Activated T-cell treated with anti-CD3 and anti-CD28 coated beads, Interleukin-2, amount 50 U/mL, for 72 hours (primary cell): ENCODE measurements at regions not wholly inside any gene's neighbourhood (a gene's known extent, or its start where the extent isn't known, plus 50 kb on each side); places are given as distances from the start of the nearest gene placed in this dataset.
"Not testable (repeated sequence)": the region's sequence is repeated elsewhere in the genome, so short reads cannot be mapped to it uniquely, and the experiment has no call there.

ENCODE experiments used
- ATAC-seq, 2 donors: fragments of 150-1000 bp; cut with Tn5 transposase; replicated peaks in 1 of 2; 2 replicates each; pipeline ENCODE4 v1.10.0; 2021; ENCODE audit warnings: moderate library complexity in 2 of 2, mild to moderate bottlenecking in 1 of 2
- DNase-seq, 2 donors: peaks; one replicate each; pipeline ENCODE4 v3.0.0; 2021 to 2022; ENCODE audit warnings: mixed read lengths in 1 of 2
- H3K27ac Mint-ChIP-seq: one replicate; pipeline ENCODE4 v1.8.0; 2022; ENCODE audit warnings: mild to moderate bottlenecking, moderate library complexity, mixed read lengths
- H3K27me3 Mint-ChIP-seq: one replicate; pipeline ENCODE4 v1.8.0; 2022; ENCODE audit warnings: low read depth, mixed read lengths
- H3K36me3 Mint-ChIP-seq, 2 donors: one replicate each; pipeline ENCODE4 v1.8.0; 2022; ENCODE audit warnings: mixed read lengths in 2 of 2, mild to moderate bottlenecking in 1 of 2; ENCODE audit not compliant: insufficient read depth in 2 of 2
- H3K4me1 Mint-ChIP-seq: one replicate; pipeline ENCODE4 v1.8.0; 2022; ENCODE audit warnings: low read depth, mixed read lengths
- H3K4me3 Mint-ChIP-seq, 2 donors: one replicate each; pipeline ENCODE4 v1.8.0; 2022; ENCODE audit warnings: mild to moderate bottlenecking in 2 of 2, mixed read lengths in 2 of 2, moderate library complexity in 2 of 2
- H3K9me3 Mint-ChIP-seq, 2 donors: one replicate each; pipeline ENCODE4 v1.8.0; 2022; ENCODE audit warnings: mixed read lengths in 2 of 2

DNA sequence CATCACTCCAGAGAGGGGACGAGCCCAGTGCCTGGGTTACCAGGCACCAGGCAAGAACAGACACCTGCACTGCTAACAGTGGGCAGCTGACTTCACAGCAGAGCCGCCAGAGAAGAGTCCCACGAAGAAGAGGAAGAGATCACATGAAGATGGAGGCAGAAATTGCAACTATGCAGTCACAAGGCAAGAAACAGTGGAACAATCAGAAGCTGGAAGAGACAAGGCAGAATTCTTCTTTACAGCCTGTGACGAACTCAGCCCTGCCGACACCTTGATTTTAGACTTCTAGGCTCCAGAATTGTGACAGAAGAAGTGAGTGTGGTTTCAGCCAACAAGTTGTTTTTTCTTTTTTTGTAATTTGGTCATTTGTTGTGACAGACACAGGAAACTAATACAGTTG lies 59.2 kb downstream of the IL12A start:
- H3K36me3 Mint-ChIP-seq: peaks cover 0 to under 1% of the 10 kb centered on the region in 2 donors
- H3K4me3 Mint-ChIP-seq: no peak overlapping the region
- H3K4me1 Mint-ChIP-seq: no peaks in the 10 kb centered on the region
- H3K27me3 Mint-ChIP-seq: no peaks in the 10 kb centered on the region
- DNase-seq (no peak), ATAC-seq (no peak)
- H3K9me3 Mint-ChIP-seq: peaks cover 2% of the 10 kb centered on the region in 2 donors
- H3K27ac Mint-ChIP-seq: no peak overlapping the region

DNA sequence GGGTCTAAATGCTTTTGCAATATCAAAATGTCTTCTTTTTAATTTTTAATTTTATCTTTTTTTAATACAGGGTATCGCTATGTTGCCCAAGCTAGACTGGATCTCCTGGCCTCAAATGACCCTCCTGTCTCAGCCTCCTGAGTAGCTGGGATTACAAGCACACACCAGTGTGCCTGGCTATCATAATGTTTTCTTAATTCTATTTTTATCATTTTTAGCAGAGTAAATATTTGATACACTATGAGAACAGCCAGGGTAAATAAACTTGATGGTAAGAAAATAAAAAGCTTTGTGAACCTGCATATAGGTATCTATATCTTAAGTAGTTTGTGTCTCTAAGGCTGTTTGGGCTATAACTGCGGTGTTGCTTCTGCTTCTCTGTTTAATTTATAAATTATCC lies 60.4 kb downstream of the IL12A start:
- H3K27me3 Mint-ChIP-seq: no peaks in the 10 kb centered on the region
- no peak for DNase-seq
- no peaks in the 10 kb centered on the region for H3K9me3 Mint-ChIP-seq
- peak overlapping the region; percentile 33 for H3K27ac Mint-ChIP-seq
- H3K4me3 Mint-ChIP-seq: no peak overlapping the region
- no peaks in the 10 kb centered on the region for H3K4me1 Mint-ChIP-seq
- H3K36me3 Mint-ChIP-seq: no peaks in the 10 kb centered on the region
- no peak for ATAC-seq

DNA sequence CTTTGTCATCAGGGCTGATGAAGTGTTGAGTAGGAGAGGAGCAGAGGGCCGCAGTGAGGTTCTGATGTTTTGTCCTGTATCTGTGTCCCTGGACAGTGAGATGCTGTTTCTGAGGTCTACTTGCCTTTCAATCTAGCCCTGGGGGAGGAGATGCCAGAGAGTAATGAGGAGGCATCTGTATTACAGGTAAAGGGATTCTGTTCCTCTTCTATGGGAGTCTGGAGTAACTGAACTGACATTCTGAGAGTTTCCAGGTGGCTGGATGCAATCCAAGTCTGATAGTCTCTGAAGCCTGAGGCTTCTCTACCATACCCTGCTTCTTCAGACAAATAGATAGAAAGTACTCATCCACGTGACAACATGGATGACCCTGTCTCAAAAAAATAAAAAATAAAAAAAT lies 60.9 kb downstream of the IL12A start:
- no peak for DNase-seq
- no peak for ATAC-seq
- H3K36me3 Mint-ChIP-seq: no peaks in the 10 kb centered on the region
- no peak overlapping the region for H3K4me3 Mint-ChIP-seq
- no peak overlapping the region for H3K27ac Mint-ChIP-seq
- H3K9me3 Mint-ChIP-seq: no peaks in the 10 kb centered on the region
- no peaks in the 10 kb centered on the region for H3K4me1 Mint-ChIP-seq
- no peaks in the 10 kb centered on the region for H3K27me3 Mint-ChIP-seq

DNA sequence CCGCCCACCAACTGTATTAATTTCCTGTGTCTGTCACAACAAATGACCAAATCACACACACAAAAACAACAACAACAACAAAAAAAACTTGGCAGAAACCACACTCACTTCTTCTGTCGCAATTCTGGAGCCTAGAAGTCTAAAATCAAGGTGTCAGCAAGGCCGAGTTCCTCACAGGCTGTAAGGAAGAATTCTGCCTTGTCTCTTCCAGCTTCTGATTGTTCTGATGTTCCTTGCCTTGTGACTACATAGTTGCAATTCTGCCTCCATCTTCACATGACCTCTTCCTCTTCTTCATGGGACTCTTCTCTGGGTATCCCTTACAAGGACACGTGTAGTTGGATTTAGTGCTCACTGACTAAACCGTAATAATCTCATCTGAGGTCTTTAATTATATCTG lies 61.4 kb downstream of the IL12A start:
- DNase-seq: no peak
- H3K4me3 Mint-ChIP-seq: no peak overlapping the region

DNA sequence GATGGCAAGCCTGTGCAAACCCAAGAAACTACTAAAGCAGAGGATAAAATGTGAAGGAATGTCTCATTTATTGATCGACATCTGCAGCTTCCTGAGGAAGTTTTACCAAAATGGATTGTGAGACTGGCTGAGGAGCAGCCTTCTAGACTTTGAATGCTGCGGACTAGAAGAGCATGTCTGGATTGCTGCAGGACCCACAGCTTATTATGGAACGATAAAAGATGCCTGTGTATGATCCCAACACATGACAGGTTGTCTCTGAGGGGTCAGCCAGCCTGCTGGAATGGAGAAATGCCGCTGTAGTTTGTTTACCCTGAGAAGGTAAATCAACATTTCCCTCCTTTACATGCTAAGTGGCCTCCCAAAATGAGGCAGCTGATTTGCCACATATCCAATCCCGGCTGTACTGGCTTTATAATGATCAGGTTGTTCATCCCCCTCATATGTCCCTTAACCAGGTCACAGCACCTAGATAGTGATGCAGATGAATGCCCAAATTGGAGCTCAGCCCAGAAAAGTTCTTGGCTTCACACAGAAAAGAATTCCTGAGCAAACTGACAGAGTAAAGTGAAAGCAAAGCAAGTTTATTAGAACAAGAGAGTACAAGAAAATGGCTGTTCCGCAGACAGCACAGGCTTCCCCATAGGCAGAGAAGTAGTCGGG lies 63.9 kb downstream of the IL12A start:
- Mint-ChIP-seq H3K4me1 (no peaks in the 10 kb centered on the region), H3K27ac (no peak overlapping the region), H3K36me3 (no peaks in the 10 kb centered on the region), H3K27me3 (no peaks in the 10 kb centered on the region), H3K4me3 (no peak overlapping the region), H3K9me3 (no peaks in the 10 kb centered on the region)
- DNase-seq (no peak), ATAC-seq (no peak)

More for the DNA sequence above, 61.4 kb downstream of the IL12A start:
- ATAC-seq: no peak
- no peaks in the 10 kb centered on the region for H3K27me3 Mint-ChIP-seq
- H3K9me3 Mint-ChIP-seq: no peaks in the 10 kb centered on the region
- H3K27ac Mint-ChIP-seq: no peak overlapping the region
- H3K36me3 Mint-ChIP-seq: no peaks in the 10 kb centered on the region
- no peaks in the 10 kb centered on the region for H3K4me1 Mint-ChIP-seq

DNA sequence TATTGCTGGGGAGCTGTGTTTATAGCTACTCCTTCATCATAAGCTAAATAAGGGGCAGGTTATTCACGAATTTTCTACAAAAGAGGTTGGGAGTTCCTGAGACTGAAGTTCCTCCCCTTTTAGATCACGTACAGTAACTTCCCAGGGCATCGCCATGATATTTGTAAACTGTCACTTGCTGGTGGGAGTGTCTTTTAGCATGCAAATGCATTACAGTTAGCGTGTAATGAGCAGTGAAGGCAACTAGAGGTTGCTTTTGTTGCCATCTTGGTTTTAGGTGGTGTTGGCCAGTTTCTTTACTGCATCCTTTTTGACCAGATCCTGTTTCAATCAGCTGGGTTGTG lies 64.4 kb downstream of the IL12A start:
- H3K4me1 Mint-ChIP-seq: no peaks in the 10 kb centered on the region
- no peaks in the 10 kb centered on the region for H3K9me3 Mint-ChIP-seq
- H3K27ac Mint-ChIP-seq: no peak overlapping the region
- no peaks in the 10 kb centered on the region for H3K27me3 Mint-ChIP-seq
- DNase-seq (no peak), ATAC-seq (no peak)
- no peaks in the 10 kb centered on the region for H3K36me3 Mint-ChIP-seq
- no peak overlapping the region for H3K4me3 Mint-ChIP-seq

DNA sequence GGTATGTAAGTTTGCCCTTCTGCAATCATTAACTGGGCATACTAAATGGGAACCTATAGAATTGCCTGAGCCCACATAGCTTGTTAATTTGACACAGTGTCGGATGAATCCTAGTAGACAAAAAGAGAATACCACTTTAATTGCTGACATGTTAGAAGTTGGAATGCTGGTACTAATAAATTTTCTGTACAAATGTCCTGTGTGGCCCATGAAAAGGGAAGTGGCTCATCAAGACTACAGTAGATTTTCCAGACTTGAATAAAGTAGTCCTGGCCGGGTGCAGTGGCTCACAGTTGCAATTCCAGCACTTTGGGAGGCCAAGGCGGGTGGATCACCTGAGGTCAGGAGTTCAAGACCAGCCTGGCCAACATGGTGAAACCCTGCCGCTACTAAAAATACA lies 66.2 kb downstream of the IL12A start:
- not testable (repeated sequence) for DNase-seq, H3K27me3 Mint-ChIP-seq, H3K4me3 Mint-ChIP-seq, H3K27ac Mint-ChIP-seq, H3K36me3 Mint-ChIP-seq, H3K4me1 Mint-ChIP-seq, ATAC-seq, H3K9me3 Mint-ChIP-seq

DNA sequence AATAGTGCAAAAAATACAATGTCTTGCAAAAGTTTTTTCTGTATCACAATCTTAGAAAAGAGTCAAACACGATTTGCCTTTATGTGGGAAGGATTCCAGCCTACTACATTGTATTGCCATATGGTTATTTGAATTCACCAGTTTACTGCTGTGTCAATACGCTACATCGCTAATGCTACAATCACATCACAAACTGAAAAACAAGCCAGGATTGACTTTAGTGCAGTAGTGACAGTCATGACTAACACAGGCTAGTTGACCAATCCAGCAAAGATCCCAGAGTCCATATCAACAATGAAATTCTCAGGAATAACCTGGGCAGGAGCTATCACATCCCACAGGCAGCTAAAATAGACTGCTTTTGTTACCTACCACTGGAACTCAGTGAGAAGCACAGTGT lies 67.0 kb downstream of the IL12A start:
- Mint-ChIP-seq H3K9me3 (no peaks in the 10 kb centered on the region), H3K27ac (no peak overlapping the region), H3K27me3 (no peaks in the 10 kb centered on the region), H3K4me1 (no peaks in the 10 kb centered on the region), H3K4me3 (no peak overlapping the region), H3K36me3 (no peaks in the 10 kb centered on the region)
- ATAC-seq (no peak), DNase-seq (no peak)

DNA sequence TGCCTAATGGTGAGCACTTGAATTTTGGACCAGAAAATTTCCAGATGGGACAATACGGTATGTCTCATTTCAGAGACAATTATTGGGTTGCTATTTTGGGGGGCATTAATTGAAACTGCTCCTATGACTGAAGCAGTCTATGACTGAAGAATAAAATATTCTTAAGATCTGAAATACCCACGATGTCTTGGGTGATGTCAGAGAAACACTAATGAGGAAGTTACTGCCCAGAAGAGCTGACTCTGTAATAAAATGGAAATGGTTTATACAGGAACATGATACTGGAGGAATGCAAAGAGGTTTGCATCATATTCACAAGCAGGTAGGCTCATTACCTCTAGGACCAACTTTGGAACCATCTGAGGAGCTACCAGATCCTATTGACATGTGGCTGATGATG lies 68.7 kb downstream of the IL12A start:
- ATAC-seq: no peak
- no peak overlapping the region for H3K4me3 Mint-ChIP-seq
- H3K36me3 Mint-ChIP-seq: no peaks in the 10 kb centered on the region
- H3K27me3 Mint-ChIP-seq: no peaks in the 10 kb centered on the region
- peaks cover 6% of the 10 kb centered on the region for H3K4me1 Mint-ChIP-seq
- peaks cover 2% of the 10 kb centered on the region in 2 donors for H3K9me3 Mint-ChIP-seq
- no peak for DNase-seq
- H3K27ac Mint-ChIP-seq: no peak overlapping the region

DNA sequence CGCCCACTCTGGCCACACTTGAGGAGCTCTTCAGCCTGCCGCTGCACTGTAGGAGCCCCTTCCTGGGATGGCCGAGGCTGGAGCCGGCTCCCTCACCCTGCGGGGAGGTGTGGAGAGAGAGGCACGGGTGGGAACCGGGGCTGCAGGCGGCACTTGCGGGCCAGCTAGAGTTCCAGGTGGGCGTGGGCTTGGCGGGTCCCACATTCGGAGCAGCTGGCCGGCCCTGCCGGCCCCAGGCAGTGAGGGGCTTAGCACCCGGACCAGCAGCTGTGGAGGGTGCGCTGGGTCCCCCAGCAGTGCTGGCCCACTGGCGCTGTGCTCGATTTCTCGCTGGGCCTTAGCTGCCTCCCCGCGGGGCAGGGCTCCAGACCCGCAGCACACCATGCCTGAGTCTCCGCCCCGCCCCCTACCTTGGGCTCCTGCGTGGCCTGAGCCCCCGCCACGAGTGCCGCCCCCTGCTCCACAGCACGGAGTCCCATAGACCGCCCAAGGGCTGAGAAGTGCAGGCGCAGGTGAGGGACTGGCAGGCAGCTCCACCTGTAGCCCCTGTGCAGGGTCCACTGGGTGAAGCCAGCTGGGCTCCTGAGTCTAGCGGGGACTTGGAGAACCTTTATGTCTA lies 71.9 kb downstream of the IL12A start:
- Mint-ChIP-seq H3K9me3 (peaks cover 2% of the 10 kb centered on the region in 2 donors), H3K27me3 (no peaks in the 10 kb centered on the region), H3K4me3 (no peak overlapping the region), H3K36me3 (no peaks in the 10 kb centered on the region), H3K27ac (no peak overlapping the region), H3K4me1 (peaks cover 6% of the 10 kb centered on the region)
- ATAC-seq: no peak
- no peak for DNase-seq

DNA sequence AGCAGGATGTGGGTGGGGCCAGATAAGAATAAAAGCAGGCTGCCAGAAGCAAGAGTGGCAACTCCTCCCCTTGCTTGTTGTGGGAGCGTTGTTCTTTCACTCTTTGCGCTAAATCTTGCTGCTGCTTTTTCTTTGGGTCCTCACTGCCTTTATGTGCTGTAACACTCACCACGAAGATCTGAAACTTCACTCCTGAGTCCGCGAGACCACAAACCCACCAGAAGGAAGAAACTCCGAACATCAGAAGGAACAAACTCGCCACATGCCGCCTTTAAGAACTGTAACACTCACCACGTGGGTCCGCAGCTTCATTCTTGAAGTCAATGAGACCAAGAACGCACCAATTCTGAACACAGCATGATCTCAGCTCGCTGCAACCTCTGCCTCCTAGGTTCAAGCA lies 72.9 kb downstream of the IL12A start:
- Mint-ChIP-seq H3K4me3 (peak overlapping the region; percentile 49 to 69), H3K27ac (no peak overlapping the region), H3K36me3 (no peaks in the 10 kb centered on the region), H3K4me1 (peaks cover 6% of the 10 kb centered on the region), H3K9me3 (peaks cover 2% of the 10 kb centered on the region in 2 donors), H3K27me3 (no peaks in the 10 kb centered on the region)
- DNase-seq: no peak
- ATAC-seq: peak in 1 of 2 donors; percentile 23

DNA sequence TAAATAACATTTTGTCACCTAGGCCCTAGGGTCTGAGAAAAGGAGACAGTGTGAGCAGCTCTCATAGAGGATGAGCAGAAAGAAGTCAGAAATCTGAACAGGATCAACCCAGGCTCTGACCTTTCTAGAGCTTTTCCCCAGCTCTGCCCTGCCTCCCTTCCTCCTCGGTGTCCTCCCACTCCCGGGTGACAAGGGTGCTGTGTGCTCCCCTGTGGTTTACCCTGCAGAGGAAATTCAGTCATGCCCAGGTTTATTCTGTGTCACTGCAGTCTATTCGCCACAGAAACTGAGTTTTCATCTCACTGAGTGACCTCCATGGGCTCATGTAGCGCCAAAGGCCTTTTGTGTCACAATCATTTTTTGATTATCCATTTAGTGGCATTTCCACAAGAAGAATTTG lies 76.6 kb downstream of the IL12A start:
- no peaks in the 10 kb centered on the region for H3K36me3 Mint-ChIP-seq
- H3K4me3 Mint-ChIP-seq: no peak overlapping the region
- peaks cover 2% of the 10 kb centered on the region in 2 donors for H3K9me3 Mint-ChIP-seq
- H3K27ac Mint-ChIP-seq: no peak overlapping the region
- ATAC-seq: peak; percentile 24 to 62
- peaks cover 1% of the 10 kb centered on the region for H3K27me3 Mint-ChIP-seq
- DNase-seq: peak in 1 of 2 donors; percentile 2
- H3K4me1 Mint-ChIP-seq: peaks cover 6% of the 10 kb centered on the region

DNA sequence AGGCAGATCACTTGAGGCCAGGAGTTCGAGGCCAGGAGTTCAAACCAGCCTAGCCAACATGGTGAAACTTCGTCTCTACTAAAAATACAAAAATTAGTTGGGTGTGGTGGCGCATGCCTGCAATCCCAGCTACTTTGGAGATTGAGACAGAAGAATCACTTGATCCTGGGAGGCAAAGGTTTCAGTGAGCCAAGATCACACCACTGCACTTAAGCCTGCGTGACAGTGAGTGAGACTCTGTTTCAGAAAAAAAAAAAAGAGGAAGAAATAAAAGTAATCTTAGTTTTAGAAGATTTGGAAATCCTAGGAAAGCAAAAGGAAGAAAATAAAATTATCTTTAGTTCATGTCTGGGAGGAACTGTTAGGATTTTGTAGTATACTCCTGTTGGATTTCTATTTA lies 77.2 kb downstream of the IL12A start:
- peaks cover 2% of the 10 kb centered on the region in 2 donors for H3K9me3 Mint-ChIP-seq
- H3K27me3 Mint-ChIP-seq: peaks cover 6% of the 10 kb centered on the region
- no peak overlapping the region for H3K4me3 Mint-ChIP-seq
- H3K36me3 Mint-ChIP-seq: no peaks in the 10 kb centered on the region
- no peak overlapping the region for H3K27ac Mint-ChIP-seq
- DNase-seq (no peak), ATAC-seq (no peak)
- H3K4me1 Mint-ChIP-seq: peaks cover 6% of the 10 kb centered on the region

DNA sequence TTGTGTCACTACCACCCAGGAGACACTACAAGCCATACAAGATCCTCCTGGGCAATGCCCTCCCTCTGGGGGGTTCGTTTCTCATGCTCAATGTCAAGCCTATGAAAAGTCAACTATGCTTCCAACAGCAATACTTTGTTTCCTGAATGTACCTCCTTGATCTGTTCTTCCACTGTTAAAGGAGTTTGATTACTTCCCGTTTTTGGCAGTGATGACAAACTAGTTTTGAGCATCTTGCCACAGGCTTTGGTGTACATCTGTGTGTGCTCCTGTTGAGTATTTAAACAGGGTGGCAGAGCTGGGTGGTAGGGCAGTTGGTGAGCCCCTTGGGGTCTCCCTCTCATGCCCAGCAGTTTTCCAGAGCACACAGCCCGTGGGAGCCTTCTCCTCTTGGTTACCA lies 81.4 kb downstream of the IL12A start:
- Mint-ChIP-seq H3K27me3 (peaks cover 9% of the 10 kb centered on the region), H3K9me3 (no peaks in the 10 kb centered on the region), H3K4me1 (no peaks in the 10 kb centered on the region), H3K4me3 (no peak overlapping the region), H3K36me3 (no peaks in the 10 kb centered on the region), H3K27ac (no peak overlapping the region)
- ATAC-seq: no peak
- DNase-seq: no peak
